ENCODE measurements at regions not wholly inside any gene's neighbourhood (a gene's known extent, or its start where the extent isn't known, plus 50 kb on each side); places are given as distances from the start of the nearest gene placed in this dataset.

GRCh38 chr16:63913290-63913689 lies 1208.6 kb downstream of the CDH11 start:
- no peak overlapping the region for H3K4me3 ChIP-seq
- intact Hi-C loops (cut with DNase I): no loop called here
- no peak for DNase-seq

GRCh38 chr16:63907251-63907650 lies 1214.6 kb downstream of the CDH11 start:
- Histone ChIP-seq H3K9me3 (no peaks in the 10 kb centered on the region), H3K27ac (no peak overlapping the region), H3K36me3 (no peaks in the 10 kb centered on the region), H3K4me1 (no peaks in the 10 kb centered on the region), H3K4me3 (no peak overlapping the region), H3K27me3 (no peaks in the 10 kb centered on the region)
- ATAC-seq: no peak
- no peak for TF ChIP-seq CTCF (IDR thresholded peaks at IDR 0.05)
- no peak for DNase-seq
- 64 to 73% methylated on average over 2 of the region's 2 CpGs for WGBS, 2 donors
- intact Hi-C loops (cut with DNase I): no loop called here
- no peak for FAIRE-seq

More at GRCh38 chr16:63913290-63913689, 1208.6 kb downstream of the CDH11 start:
- no peaks in the 10 kb centered on the region for H3K4me1 ChIP-seq
- ATAC-seq: no peak
- no peak for FAIRE-seq
- no peak overlapping the region for H3K27ac ChIP-seq
- WGBS, 2 donors: 87 to 92% methylated on average over 1 of the region's 1 CpG
- TF ChIP-seq CTCF (IDR thresholded peaks at IDR 0.05): no peak
- no peaks in the 10 kb centered on the region for H3K9me3 ChIP-seq
- H3K27me3 ChIP-seq: no peaks in the 10 kb centered on the region
- no peaks in the 10 kb centered on the region for H3K36me3 ChIP-seq

- TF ChIP-seq CTCF (IDR thresholded peaks at IDR 0.05): no peak
- Histone ChIP-seq H3K27ac (no peak overlapping the region), H3K27me3 (no peaks in the 10 kb centered on the region), H3K9me3 (no peaks in the 10 kb centered on the region), H3K4me3 (no peak overlapping the region), H3K4me1 (no peaks in the 10 kb centered on the region), H3K36me3 (no peaks in the 10 kb centered on the region)
- no peak for DNase-seq
- WGBS, 2 donors: 74 to 79% methylated on average over 2 of the region's 2 CpGs
- intact Hi-C loops (cut with DNase I): no loop called here
- no peak for FAIRE-seq
- no peak for ATAC-seq
Observed at GRCh38 chr16:63904930-63905329, 1216.9 kb downstream of the CDH11 start.

GRCh38 chr16:63904182-63904581 lies 1217.7 kb downstream of the CDH11 start:
- ATAC-seq (no peak), DNase-seq (peak in 1 of 6 donors; percentile 42), FAIRE-seq (no peak)
- H3K4me3 ChIP-seq: no peak overlapping the region
- no peaks in the 10 kb centered on the region for H3K36me3 ChIP-seq
- no peaks in the 10 kb centered on the region for H3K9me3 ChIP-seq
- intact Hi-C loops (cut with DNase I): no loop called here
- H3K27me3 ChIP-seq: no peaks in the 10 kb centered on the region
- TF ChIP-seq CTCF (IDR thresholded peaks at IDR 0.05): no peak
- no peak overlapping the region for H3K27ac ChIP-seq
- no peaks in the 10 kb centered on the region for H3K4me1 ChIP-seq

- DNase-seq (no peak), ATAC-seq (no peak), FAIRE-seq (no peak)
- intact Hi-C loops (cut with DNase I): no loop called here
- Histone ChIP-seq H3K27me3 (no peaks in the 10 kb centered on the region), H3K36me3 (no peaks in the 10 kb centered on the region), H3K27ac (no peak overlapping the region), H3K9me3 (no peaks in the 10 kb centered on the region), H3K4me3 (no peak overlapping the region), H3K4me1 (no peaks in the 10 kb centered on the region)
- 67 to 74% methylated on average over 2 of the region's 2 CpGs for WGBS, 2 donors
- no peak for TF ChIP-seq CTCF (IDR thresholded peaks at IDR 0.05)
Observed at GRCh38 chr16:63896383-63897109, 1225.3 kb downstream of the CDH11 start.

All from pancreas (tissue), 10 donors.